Suprapubic skin (tissue), 4 donors: ENCODE measurements at regions not wholly inside any gene's neighbourhood (a gene's known extent, or its start where the extent isn't known, plus 50 kb on each side); places are given as distances from the start of the nearest gene placed in this dataset.

Experiments used
- DNase-seq, 2 donors: peaks; one replicate each; pipeline ENCODE4 v3.0.0-alpha.2; 2019; ENCODE audit warnings: low spot score in 2 of 2
- H3K27ac ChIP-seq: fragments of 200-600 bp; sonication (generic); one replicate; pipeline ENCODE4 v1.5.1; 2019
- H3K27me3 ChIP-seq: fragments of 200-600 bp; sonication (generic); one replicate; pipeline ENCODE4 v1.5.1; 2019
- H3K36me3 ChIP-seq: fragments of 200-600 bp; sonication (generic); one replicate; pipeline ENCODE4 v1.5.1; 2019
- H3K4me1 ChIP-seq: fragments of 200-600 bp; sonication (generic); one replicate; pipeline ENCODE4 v1.5.1; 2019
- H3K4me3 ChIP-seq: fragments of 200-600 bp; sonication (generic); one replicate; pipeline ENCODE4 v1.5.1; 2019; ENCODE audit warnings: mild to moderate bottlenecking
- H3K9me3 ChIP-seq: fragments of 200-600 bp; sonication (generic); one replicate; pipeline ENCODE4 v1.5.1; 2019
- CTCF ChIP-seq, 2 donors: fragments of 200-600 bp in 1 of 2; fragments of 450-650 bp in 1 of 2; sonication (generic) in 1 of 2; IDR thresholded peaks; one replicate each; pipeline ENCODE4 v1.5.1; 2016 to 2019; ENCODE audit warnings: antibody characterized with exemption in 2 of 2, mild to moderate bottlenecking in 1 of 2, moderate library complexity in 1 of 2
- EP300 ChIP-seq: sonication (generic); formaldehyde crosslinking; IDR thresholded peaks from one replicate; pipeline ENCODE4 v1.6.1; 2017; ENCODE audit warnings: antibody characterized with exemption
- POLR2A ChIP-seq, 2 donors: fragments of 450-650 bp; IDR thresholded peaks; one replicate each; pipeline ENCODE4 v1.6.1; 2017; ENCODE audit warnings: antibody characterized with exemption in 2 of 2, mild to moderate bottlenecking in 2 of 2, moderate library complexity in 2 of 2
- POLR2AphosphoS5 ChIP-seq, 3 donors: sonication (generic); formaldehyde crosslinking; IDR thresholded peaks; one replicate each; pipeline ENCODE4 v1.6.1; 2017; ENCODE audit warnings: antibody characterized with exemption in 3 of 3
- WGBS: methylation state at CpG from one replicate; pipeline ENCODE4 v1.1.5; 2018; 5-methylcytosine and 5-hydroxymethylcytosine counted together

- H3K4me3 ChIP-seq: no peak overlapping the region
- H3K36me3 ChIP-seq: no peaks in the 10 kb centered on the region
- DNase-seq: no peak
- no peaks in the 10 kb centered on the region for H3K27me3 ChIP-seq
- TF ChIP-seq EP300 (no peak), POLR2AphosphoS5 (IDR thresholded peaks at IDR 0.05) (no peak), CTCF (IDR thresholded peaks at IDR 0.05) (no peak), POLR2A (IDR thresholded peaks at IDR 0.05) (no peak)
- no peak overlapping the region for H3K27ac ChIP-seq
- H3K4me1 ChIP-seq: no peaks in the 10 kb centered on the region
- no peaks in the 10 kb centered on the region for H3K9me3 ChIP-seq
- WGBS: 99% methylated on average over 3 of the region's 3 CpGs
Measured at GRCh38 chr1:163712321-163712720, 390.6 kb downstream of the NUF2 start.

GRCh38 chr1:163720294-163720693, 398.5 kb downstream of the NUF2 start:
- peaks cover 13% of the 10 kb centered on the region for H3K9me3 ChIP-seq
- DNase-seq: no peak
- no peaks in the 10 kb centered on the region for H3K27me3 ChIP-seq
- H3K4me1 ChIP-seq: no peaks in the 10 kb centered on the region
- whole genome bisulfite sequencing: 83% methylated on average over 3 of the region's 3 CpGs
- H3K36me3 ChIP-seq: no peaks in the 10 kb centered on the region
- no peak overlapping the region for H3K4me3 ChIP-seq
- no peak overlapping the region for H3K27ac ChIP-seq
- TF ChIP-seq POLR2A (IDR thresholded peaks at IDR 0.05) (no peak), EP300 (no peak), CTCF (IDR thresholded peaks at IDR 0.05) (no peak), POLR2AphosphoS5 (IDR thresholded peaks at IDR 0.05) (no peak)

GRCh38 chr1:163725551-163725950, 403.8 kb downstream of the NUF2 start:
- DNase-seq: no peak
- H3K9me3 ChIP-seq: no peaks in the 10 kb centered on the region
- no peaks in the 10 kb centered on the region for H3K27me3 ChIP-seq
- TF ChIP-seq CTCF (IDR thresholded peaks at IDR 0.05): no peak
- no peak for TF ChIP-seq POLR2A (IDR thresholded peaks at IDR 0.05)
- TF ChIP-seq EP300: no peak
- no peak for TF ChIP-seq POLR2AphosphoS5 (IDR thresholded peaks at IDR 0.05)
- H3K4me1 ChIP-seq: no peaks in the 10 kb centered on the region
- no peaks in the 10 kb centered on the region for H3K36me3 ChIP-seq
- H3K4me3 ChIP-seq: no peak overlapping the region
- H3K27ac ChIP-seq: no peak overlapping the region

GRCh38 chr1:163730411-163730821, 408.7 kb downstream of the NUF2 start:
- TF ChIP-seq EP300 (no peak), POLR2A (IDR thresholded peaks at IDR 0.05) (no peak), POLR2AphosphoS5 (IDR thresholded peaks at IDR 0.05) (no peak), CTCF (IDR thresholded peaks at IDR 0.05) (no peak)
- H3K27ac ChIP-seq: no peak overlapping the region
- H3K4me3 ChIP-seq: no peak overlapping the region
- no peaks in the 10 kb centered on the region for H3K36me3 ChIP-seq
- 54% methylated on average over 3 of the region's 3 CpGs for WGBS
- H3K4me1 ChIP-seq: no peaks in the 10 kb centered on the region
- no peaks in the 10 kb centered on the region for H3K9me3 ChIP-seq
- no peaks in the 10 kb centered on the region for H3K27me3 ChIP-seq
- DNase-seq: no peak

GRCh38 chr1:163737261-163737660, 415.5 kb downstream of the NUF2 start:
- WGBS: 28% methylated on average over 2 of the region's 2 CpGs
- Histone ChIP-seq H3K36me3 (no peaks in the 10 kb centered on the region), H3K9me3 (no peaks in the 10 kb centered on the region), H3K4me1 (no peaks in the 10 kb centered on the region), H3K27me3 (no peaks in the 10 kb centered on the region), H3K27ac (no peak overlapping the region), H3K4me3 (no peak overlapping the region)
- no peak for TF ChIP-seq EP300
- no peak for TF ChIP-seq POLR2A (IDR thresholded peaks at IDR 0.05)
- no peak for TF ChIP-seq CTCF (IDR thresholded peaks at IDR 0.05)
- no peak for TF ChIP-seq POLR2AphosphoS5 (IDR thresholded peaks at IDR 0.05)
- DNase-seq: no peak
